GM12873 (cell line): ENCODE measurements at regions not wholly inside any gene's neighbourhood (a gene's known extent, or its start where the extent isn't known, plus 50 kb on each side); places are given as distances from the start of the nearest gene placed in this dataset.

Source experiments
- CTCF ChIP-seq: IDR thresholded peaks from 2 replicates; pipeline ENCODE4 v1.5.1; 2012; ENCODE audit warnings: low read depth, mild to moderate bottlenecking, moderate library complexity, low read length, control low read depth; ENCODE audit not compliant: insufficient read depth; ENCODE audit errors: missing control alignments

DNA sequence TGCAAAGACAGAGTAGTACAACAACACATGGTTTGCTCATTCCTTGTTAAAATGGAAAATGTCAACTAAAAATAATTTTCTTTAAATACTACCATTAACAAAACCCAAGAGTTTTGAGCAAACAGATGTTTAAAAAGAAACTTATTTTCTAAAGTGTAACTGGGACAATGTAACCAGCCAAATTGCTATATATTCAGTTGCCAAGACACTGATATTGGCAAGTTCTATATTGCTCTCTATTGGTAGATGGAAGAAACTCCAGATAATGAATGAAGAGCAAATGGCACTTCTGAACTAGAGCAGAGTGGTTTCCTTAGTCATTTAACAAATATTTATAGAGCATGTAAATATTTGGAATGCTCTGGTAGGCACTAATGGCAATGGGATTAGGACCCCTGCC, 966.2 kb downstream of the RPA4 start:
- no peak for TF ChIP-seq CTCF

GRCh38 chrX:97850911-97851310, 967.2 kb downstream of the RPA4 start:
- TF ChIP-seq CTCF = no peak

DNA sequence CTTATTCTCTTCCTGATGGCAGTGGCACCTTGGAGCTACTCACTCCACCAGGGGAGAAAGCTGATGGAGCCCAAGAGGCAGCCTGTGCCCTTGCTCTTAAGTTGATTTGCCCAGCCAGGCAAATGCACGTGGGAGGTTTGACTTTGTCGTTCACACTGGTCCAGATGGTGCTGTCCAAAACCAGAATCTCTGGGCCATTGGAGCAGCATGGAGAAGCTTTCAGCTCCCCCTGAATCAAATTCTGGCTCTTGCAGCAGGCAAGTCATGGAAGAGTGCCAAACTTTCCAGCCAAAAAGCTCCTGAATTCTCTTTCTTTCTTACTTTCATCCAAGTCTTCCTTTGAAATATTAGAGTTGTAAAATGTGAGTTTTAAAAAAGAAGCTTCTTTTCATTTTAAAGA, 970.4 kb downstream of the RPA4 start:
- TF ChIP-seq CTCF = no peak

DNA sequence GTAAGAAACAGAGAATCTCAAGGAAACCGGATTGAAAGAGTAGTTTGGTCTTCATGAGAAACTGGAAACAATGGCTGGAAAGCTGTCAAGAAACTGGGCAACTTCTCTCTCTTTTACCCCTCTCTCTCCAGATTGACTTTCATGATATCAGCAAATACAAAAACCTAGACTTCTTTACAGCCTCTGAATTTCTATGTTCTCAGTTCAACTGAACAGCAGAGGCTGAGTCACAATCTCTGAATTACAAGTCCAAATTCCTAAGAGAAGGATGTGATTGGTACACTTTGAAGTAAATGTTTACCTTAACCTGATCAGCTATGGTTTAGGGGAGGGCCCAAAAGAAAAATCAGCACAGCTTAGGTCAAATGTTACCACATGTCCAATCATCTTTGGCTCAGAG, 974.9 kb downstream of the RPA4 start:
- no peak for TF ChIP-seq CTCF

GRCh38 chrX:97860226-97860625, 976.5 kb downstream of the RPA4 start:
- no peak for TF ChIP-seq CTCF

DNA sequence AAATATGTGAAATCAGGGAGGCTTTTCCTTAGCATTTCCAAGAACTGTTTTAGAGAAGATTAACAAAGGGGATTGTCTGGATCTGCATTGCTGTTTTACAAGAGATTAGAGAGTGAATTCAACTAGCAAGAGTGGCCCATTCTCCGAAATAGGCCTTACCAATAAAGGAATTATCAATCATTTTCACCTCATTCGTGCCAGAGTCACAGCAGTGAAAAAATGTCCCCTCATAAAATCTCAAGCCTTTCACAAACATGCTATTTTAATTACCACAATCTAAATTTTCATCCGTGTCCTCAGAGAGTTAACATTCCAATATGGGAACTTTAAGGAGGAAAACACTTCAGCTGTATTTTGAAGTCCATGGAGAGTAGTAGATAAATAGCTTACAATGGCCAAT, 979.6 kb downstream of the RPA4 start:
- no peak for TF ChIP-seq CTCF

GRCh38 chrX:97867266-97867665, 983.6 kb downstream of the RPA4 start:
- TF ChIP-seq CTCF = no peak

- TF ChIP-seq CTCF = no peak
These were observed 993.1 kb downstream of the RPA4 start for GRCh38 chrX:97876697-97877407.
